Femur (tissue), 1 donor: ENCODE measurements at regions not wholly inside any gene's neighbourhood (a gene's known extent, or its start where the extent isn't known, plus 50 kb on each side); places are given as distances from the start of the nearest gene placed in this dataset.

Source experiments
- DNase-seq: peaks from one replicate; pipeline ENCODE4 v3.0.0-alpha.2; 2017

DNA sequence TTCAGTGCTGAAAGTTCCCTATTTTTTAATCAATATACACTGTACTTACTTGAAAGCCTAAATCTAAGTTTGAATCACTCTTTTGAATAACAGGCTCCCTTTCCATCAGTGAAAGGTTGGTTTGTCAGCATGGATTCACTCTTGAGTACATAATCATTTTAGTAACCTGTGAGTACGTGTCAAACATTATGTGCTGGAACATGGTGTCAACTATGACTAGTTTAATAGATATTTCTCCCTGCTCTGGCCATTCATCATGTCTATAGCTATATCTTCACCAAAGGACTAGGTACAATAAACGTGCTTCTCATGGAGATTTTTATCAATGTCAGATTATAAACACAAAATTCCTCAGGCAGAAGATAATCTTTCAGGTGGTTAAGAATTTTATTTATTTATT lies 61.7 kb upstream of the MDFIC start:
- DNase-seq = no peak

DNA sequence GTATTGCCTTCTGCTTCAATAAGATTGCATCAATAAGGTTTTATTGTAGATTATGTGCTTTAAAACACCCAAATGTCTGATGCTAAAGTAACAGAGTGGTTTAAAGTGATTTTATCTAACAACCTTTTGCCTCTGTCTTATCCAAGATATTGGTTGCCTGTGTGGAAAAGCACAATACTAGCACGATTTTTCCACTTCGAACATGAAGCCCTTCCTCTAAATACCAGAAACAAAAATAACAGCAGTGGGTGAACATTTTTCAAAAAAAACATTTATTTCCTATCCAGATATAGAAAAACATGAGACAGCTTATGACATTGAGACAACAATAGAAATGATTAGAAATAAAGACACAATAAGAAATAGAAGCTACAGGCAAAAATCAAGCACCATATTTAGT lies 59.5 kb upstream of the MDFIC start:
- no peak for DNase-seq

DNA sequence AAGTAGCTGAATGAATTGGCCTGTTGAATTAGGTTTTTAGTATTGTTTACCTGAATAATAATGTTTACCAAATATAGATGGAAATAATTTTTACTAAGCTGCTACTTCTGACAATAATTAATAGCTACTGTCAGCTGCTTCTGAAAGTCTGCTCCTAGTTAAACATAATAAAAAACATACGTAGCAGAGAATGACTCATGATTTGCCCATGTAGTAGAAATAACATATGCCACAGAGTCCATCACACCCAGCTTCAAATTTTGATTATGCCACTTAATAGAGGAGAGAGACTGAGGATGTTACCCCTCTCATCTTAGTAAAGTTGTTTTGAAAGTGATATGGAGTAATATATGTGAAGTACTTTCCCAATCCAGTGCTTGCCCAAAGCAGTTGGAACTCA lies 57.6 kb upstream of the MDFIC start:
- no peak for DNase-seq

DNA sequence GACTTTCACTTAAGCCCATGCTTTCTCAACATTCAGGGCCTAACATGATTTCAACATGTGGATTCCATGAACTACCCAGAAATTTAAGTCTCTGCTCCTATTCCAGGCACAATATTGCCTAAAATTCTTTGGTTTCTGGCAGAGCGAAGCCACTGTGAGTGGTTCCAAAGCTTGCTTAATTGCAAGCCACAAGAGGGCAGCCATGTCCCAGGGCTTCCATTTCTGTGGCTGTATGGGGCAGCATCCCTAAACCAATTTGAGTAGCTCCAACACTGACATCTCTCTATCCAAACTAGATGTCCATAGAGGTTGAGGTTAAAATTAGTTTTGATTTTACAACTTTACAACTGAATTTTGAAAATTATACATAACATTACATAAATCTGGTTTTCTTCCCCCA lies 56.3 kb upstream of the MDFIC start:
- peak; percentile 42 for DNase-seq
